OCI-LY3 (cell line): ENCODE measurements at regions not wholly inside any gene's neighbourhood (a gene's known extent, or its start where the extent isn't known, plus 50 kb on each side); places are given as distances from the start of the nearest gene placed in this dataset.

ENCODE experiments used
- H2AFZ ChIP-seq: fragments of 200-600, 300-600 bp; shearing (Covaris generic); 2 replicates; pipeline ENCODE4 v1.6.0; 2014; ENCODE audit warnings: antibody characterized with exemption, low read depth, low read length
- H3K27ac ChIP-seq: fragments of 200-600, 300-600 bp; sonication (generic); 2 replicates; pipeline ENCODE4 v1.5.1; 2014; ENCODE audit warnings: mild to moderate bottlenecking, low read length, moderate library complexity, mixed read lengths
- H3K27me3 ChIP-seq: fragments of 200-600, 300-600 bp; sonication (generic); 2 replicates; pipeline ENCODE4 v1.6.1; 2014; ENCODE audit warnings: low read depth, low read length, mixed read lengths
- H3K36me3 ChIP-seq: fragments of 200-600, 300-600 bp; sonication (generic); replicated peaks from 2 replicates; pipeline ENCODE3; 2014; ENCODE audit warnings: low read depth, low read length, mixed read lengths
- H3K4me1 ChIP-seq: fragments of 300-600, 200-600 bp; sonication (generic); 2 replicates; pipeline ENCODE4 v1.6.1; 2014; ENCODE audit warnings: low read length, mixed read lengths
- H3K4me2 ChIP-seq: fragments of 200-600, 300-600 bp; sonication (generic); 2 replicates; pipeline ENCODE4 v1.6.1; 2014; ENCODE audit warnings: low read length, mixed read lengths
- H3K4me3 ChIP-seq: fragments of 300-600, 200-600 bp; sonication (generic); 2 replicates; pipeline ENCODE4 v1.5.1; 2014; ENCODE audit warnings: antibody characterized with exemption, mild to moderate bottlenecking, low read length, moderate library complexity
- H3K79me2 ChIP-seq: fragments of 300-600, 200-600 bp; shearing (Covaris generic); 2 replicates; pipeline ENCODE4 v1.6.1; 2014; ENCODE audit warnings: mild to moderate bottlenecking, low read length, mixed read lengths
- H3K9ac ChIP-seq: fragments of 300-600, 200-600 bp; shearing (Covaris generic); 2 replicates; pipeline ENCODE4 v1.6.0; 2014; ENCODE audit warnings: mild to moderate bottlenecking, low read length, moderate library complexity
- H3K9me3 ChIP-seq: fragments of 200-600, 300-600 bp; shearing (Covaris generic); 2 replicates; pipeline ENCODE4 v1.6.1; 2014; ENCODE audit warnings: low read length, mixed read lengths; ENCODE audit not compliant: insufficient read depth
- H4K20me1 ChIP-seq: fragments of 200-600, 300-600 bp; sonication (generic); 2 replicates; pipeline ENCODE4 v1.6.1; 2016; ENCODE audit warnings: low read length, mixed read lengths; ENCODE audit not compliant: insufficient read depth
- EZH2phosphoT487 ChIP-seq: fragments of 200-600 bp; shearing (Covaris generic); IDR thresholded peaks from 2 replicates; pipeline ENCODE4 v1.6.1; 2018; ENCODE audit warnings: antibody characterized with exemption, mixed run types, low read depth
- TF ChIP-seq, protein P1 (sequence below): fragments of 200-600, 300-600 bp; sonication (generic); IDR thresholded peaks from 2 replicates; pipeline ENCODE4 v1.5.1; 2014; ENCODE audit warnings: antibody characterized with exemption, low read length, low read depth

GRCh38 chr15:93428807-93429351 is 339.9 kb upstream of the RGMA start:
- no peak overlapping the region for H2AFZ ChIP-seq
- H3K4me2 ChIP-seq, result no peak overlapping the region
- no peaks in the 10 kb centered on the region for H3K36me3 ChIP-seq
- no peak overlapping the region for H3K27ac ChIP-seq
- no peaks in the 10 kb centered on the region for H4K20me1 ChIP-seq
- H3K4me1 ChIP-seq, result no peaks in the 10 kb centered on the region
- TF ChIP-seq, protein P1, sequence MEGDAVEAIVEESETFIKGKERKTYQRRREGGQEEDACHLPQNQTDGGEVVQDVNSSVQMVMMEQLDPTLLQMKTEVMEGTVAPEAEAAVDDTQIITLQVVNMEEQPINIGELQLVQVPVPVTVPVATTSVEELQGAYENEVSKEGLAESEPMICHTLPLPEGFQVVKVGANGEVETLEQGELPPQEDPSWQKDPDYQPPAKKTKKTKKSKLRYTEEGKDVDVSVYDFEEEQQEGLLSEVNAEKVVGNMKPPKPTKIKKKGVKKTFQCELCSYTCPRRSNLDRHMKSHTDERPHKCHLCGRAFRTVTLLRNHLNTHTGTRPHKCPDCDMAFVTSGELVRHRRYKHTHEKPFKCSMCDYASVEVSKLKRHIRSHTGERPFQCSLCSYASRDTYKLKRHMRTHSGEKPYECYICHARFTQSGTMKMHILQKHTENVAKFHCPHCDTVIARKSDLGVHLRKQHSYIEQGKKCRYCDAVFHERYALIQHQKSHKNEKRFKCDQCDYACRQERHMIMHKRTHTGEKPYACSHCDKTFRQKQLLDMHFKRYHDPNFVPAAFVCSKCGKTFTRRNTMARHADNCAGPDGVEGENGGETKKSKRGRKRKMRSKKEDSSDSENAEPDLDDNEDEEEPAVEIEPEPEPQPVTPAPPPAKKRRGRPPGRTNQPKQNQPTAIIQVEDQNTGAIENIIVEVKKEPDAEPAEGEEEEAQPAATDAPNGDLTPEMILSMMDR, result no peak
- no peak for TF ChIP-seq EZH2phosphoT487
- H3K27me3 ChIP-seq, result no peaks in the 10 kb centered on the region
- H3K4me3 ChIP-seq, result no peak overlapping the region
- H3K9me3 ChIP-seq, result no peaks in the 10 kb centered on the region
- H3K79me2 ChIP-seq, result no peaks in the 10 kb centered on the region
- H3K9ac ChIP-seq, result no peak overlapping the region

DNA sequence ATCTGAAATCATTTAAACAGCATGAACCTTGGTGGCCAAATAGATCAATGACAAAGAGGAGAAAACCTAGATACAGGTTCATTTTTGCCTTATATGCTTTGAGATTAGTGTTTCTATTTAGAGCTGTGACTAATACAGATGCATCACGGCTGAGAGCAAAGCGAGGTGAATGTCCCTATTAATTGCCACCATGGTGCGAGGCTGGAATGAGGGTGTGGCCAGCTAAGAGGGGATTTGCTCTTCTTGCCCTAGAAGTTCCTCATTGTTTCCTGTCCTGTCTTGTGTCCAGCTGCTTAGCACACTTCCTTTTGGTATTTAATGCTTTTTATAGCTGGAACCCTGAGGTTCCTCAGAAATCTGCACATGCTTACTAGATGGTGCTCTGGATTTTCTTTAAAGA is 339.1 kb upstream of the RGMA start:
- no peaks in the 10 kb centered on the region for H4K20me1 ChIP-seq
- TF ChIP-seq, protein P1, result no peak
- no peak for TF ChIP-seq EZH2phosphoT487
- no peaks in the 10 kb centered on the region for H3K36me3 ChIP-seq
- H3K79me2 ChIP-seq, result no peaks in the 10 kb centered on the region
- no peak overlapping the region for H2AFZ ChIP-seq
- H3K4me3 ChIP-seq, result no peak overlapping the region
- H3K4me2 ChIP-seq, result no peak overlapping the region
- H3K4me1 ChIP-seq, result no peaks in the 10 kb centered on the region
- H3K9me3 ChIP-seq, result no peaks in the 10 kb centered on the region
- no peak overlapping the region for H3K27ac ChIP-seq
- no peaks in the 10 kb centered on the region for H3K27me3 ChIP-seq
- H3K9ac ChIP-seq, result no peak overlapping the region

GRCh38 chr15:93424131-93424530 is 335.1 kb upstream of the RGMA start:
- no peaks in the 10 kb centered on the region for H3K27me3 ChIP-seq
- no peak overlapping the region for H3K9ac ChIP-seq
- H3K9me3 ChIP-seq, result no peaks in the 10 kb centered on the region
- no peaks in the 10 kb centered on the region for H4K20me1 ChIP-seq
- no peak overlapping the region for H3K27ac ChIP-seq
- H2AFZ ChIP-seq, result no peak overlapping the region
- H3K4me1 ChIP-seq, result no peaks in the 10 kb centered on the region
- no peak for TF ChIP-seq EZH2phosphoT487
- TF ChIP-seq, protein P1, result no peak
- H3K36me3 ChIP-seq, result no peaks in the 10 kb centered on the region
- H3K4me2 ChIP-seq, result no peak overlapping the region
- H3K4me3 ChIP-seq, result no peak overlapping the region
- no peaks in the 10 kb centered on the region for H3K79me2 ChIP-seq

- H3K79me2 ChIP-seq, result no peaks in the 10 kb centered on the region
Observed at GRCh38 chr15:93422476-93422875, 333.5 kb upstream of the RGMA start.

More at GRCh38 chr15:93422476-93422875, 333.5 kb upstream of the RGMA start:
- Histone ChIP-seq H3K4me2 (no peak overlapping the region), H3K27me3 (no peaks in the 10 kb centered on the region), H2AFZ (no peak overlapping the region), H3K4me1 (no peaks in the 10 kb centered on the region), H3K4me3 (no peak overlapping the region), H3K9me3 (no peaks in the 10 kb centered on the region), H4K20me1 (no peaks in the 10 kb centered on the region), H3K36me3 (no peaks in the 10 kb centered on the region), H3K27ac (no peak overlapping the region), H3K9ac (no peak overlapping the region)
- no peak for TF ChIP-seq EZH2phosphoT487
- TF ChIP-seq, protein P1, result no peak
